ENCODE measurements at regions not wholly inside any gene's neighbourhood (a gene's known extent, or its start where the extent isn't known, plus 50 kb on each side); places are given as distances from the start of the nearest gene placed in this dataset.
"Not testable (repeated sequence)": the region's sequence is repeated elsewhere in the genome, so short reads cannot be mapped to it uniquely, and the experiment has no call there.

DNA sequence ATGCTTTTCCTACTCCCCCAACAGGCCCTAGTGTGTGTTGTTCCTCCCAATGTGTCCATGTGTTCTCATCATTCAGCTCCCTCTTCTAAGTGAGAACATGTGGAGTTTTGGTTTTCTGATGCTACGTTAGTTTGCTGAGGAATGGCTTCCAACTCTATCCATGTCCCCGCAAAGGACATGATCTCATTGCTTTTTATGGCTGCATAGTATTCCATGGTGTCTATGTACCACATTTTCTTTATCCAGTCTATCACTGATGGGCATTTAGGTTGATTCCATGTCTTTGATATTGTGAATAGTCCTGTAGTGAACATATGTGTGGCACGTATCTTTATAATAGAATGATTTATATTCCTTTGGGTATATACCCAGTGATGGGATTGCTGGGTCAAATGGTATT lies 72.5 kb upstream of the CCNY start:
- H3K36me3 ChIP-seq (ENCODE audit: control insufficient read depth in 2 of 3, insufficient read depth in 3 of 3, low read length in 3 of 3); FAIRE-seq; H3K9me3 ChIP-seq (ENCODE audit: control insufficient read depth in 2 of 3, insufficient read depth in 1 of 3, low read length in 3 of 3); H3K4me3 ChIP-seq (ENCODE audit: low read length in 3 of 3); H3K27ac ChIP-seq (ENCODE audit: low read depth in 2 of 2, low read length in 2 of 2); intact Hi-C loops (cut with DNase I); H3K4me1 ChIP-seq (ENCODE audit: control insufficient read depth in 2 of 3, insufficient read depth in 2 of 3, low read depth in 1 of 3, low read length in 3 of 3); DNase-seq; H3K9ac ChIP-seq (ENCODE audit: low read length in 3 of 3); H3K27me3 ChIP-seq (ENCODE audit: control insufficient read depth, insufficient read depth, low read length): not testable (repeated sequence)

DNA sequence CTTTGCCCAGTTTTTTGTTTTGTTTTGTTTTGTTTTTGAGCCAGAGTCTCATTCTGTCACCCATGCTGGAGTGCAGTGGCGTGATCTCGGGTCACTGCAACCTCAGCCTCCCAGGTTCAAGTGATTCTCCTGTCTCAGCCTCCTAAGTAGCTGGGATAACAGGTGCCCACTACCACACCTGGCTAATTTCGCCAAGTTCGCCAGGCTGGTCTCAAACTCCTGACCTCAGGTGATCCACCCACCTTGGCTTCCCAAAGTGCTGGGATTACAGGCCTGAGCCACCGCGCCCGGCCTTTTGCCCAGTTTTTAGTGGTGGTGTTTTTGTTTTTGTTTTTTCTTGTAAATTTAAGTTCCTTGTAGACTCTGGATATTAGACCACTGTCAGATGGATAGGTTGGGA lies 71.7 kb upstream of the CCNY start:
- H3K4me3 ChIP-seq (ENCODE audit: low read length in 3 of 3); intact Hi-C loops (cut with DNase I); H3K9me3 ChIP-seq (ENCODE audit: control insufficient read depth in 2 of 3, insufficient read depth in 1 of 3, low read length in 3 of 3); H3K36me3 ChIP-seq (ENCODE audit: control insufficient read depth in 2 of 3, insufficient read depth in 3 of 3, low read length in 3 of 3); H3K9ac ChIP-seq (ENCODE audit: low read length in 3 of 3); FAIRE-seq; H3K27me3 ChIP-seq (ENCODE audit: control insufficient read depth, insufficient read depth, low read length); DNase-seq; H3K4me1 ChIP-seq (ENCODE audit: control insufficient read depth in 2 of 3, insufficient read depth in 2 of 3, low read depth in 1 of 3, low read length in 3 of 3); H3K27ac ChIP-seq (ENCODE audit: low read depth in 2 of 2, low read length in 2 of 2): not testable (repeated sequence)

DNA sequence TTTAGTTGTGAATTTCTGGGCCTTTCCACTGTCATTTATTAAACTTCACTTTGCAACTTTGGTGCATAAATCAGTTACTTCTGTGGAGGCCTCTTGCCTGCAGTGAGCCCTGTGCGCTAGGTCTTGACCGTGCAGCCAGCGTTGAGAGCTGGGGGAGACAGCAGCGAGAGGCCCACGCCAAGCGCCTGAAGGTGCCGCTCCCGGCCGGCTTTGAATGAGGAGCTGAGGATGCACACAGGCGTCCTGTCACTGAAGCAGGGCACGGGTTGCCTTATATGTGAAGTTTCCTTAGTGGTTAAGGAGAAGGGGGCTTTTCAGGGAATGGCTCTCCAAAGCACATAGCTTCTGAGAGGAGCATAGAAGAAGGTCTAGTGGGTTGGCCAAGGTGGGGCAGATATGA lies 70.9 kb upstream of the CCNY start:
- TF ChIP-seq, protein P1, sequence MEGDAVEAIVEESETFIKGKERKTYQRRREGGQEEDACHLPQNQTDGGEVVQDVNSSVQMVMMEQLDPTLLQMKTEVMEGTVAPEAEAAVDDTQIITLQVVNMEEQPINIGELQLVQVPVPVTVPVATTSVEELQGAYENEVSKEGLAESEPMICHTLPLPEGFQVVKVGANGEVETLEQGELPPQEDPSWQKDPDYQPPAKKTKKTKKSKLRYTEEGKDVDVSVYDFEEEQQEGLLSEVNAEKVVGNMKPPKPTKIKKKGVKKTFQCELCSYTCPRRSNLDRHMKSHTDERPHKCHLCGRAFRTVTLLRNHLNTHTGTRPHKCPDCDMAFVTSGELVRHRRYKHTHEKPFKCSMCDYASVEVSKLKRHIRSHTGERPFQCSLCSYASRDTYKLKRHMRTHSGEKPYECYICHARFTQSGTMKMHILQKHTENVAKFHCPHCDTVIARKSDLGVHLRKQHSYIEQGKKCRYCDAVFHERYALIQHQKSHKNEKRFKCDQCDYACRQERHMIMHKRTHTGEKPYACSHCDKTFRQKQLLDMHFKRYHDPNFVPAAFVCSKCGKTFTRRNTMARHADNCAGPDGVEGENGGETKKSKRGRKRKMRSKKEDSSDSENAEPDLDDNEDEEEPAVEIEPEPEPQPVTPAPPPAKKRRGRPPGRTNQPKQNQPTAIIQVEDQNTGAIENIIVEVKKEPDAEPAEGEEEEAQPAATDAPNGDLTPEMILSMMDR (IDR thresholded peaks at IDR 0.05; ENCODE audit: borderline replicate concordance, extremely low read depth, insufficient read depth): peak; percentile 10
- Histone ChIP-seq H3K4me3 (ENCODE audit: low read length in 3 of 3) (no peak overlapping the region), H3K9me3 (ENCODE audit: control insufficient read depth in 2 of 3, insufficient read depth in 1 of 3, low read length in 3 of 3) (no peaks in the 10 kb centered on the region), H3K27me3 (ENCODE audit: control insufficient read depth, insufficient read depth, low read length) (no peaks in the 10 kb centered on the region), H3K36me3 (ENCODE audit: control insufficient read depth in 2 of 3, insufficient read depth in 3 of 3, low read length in 3 of 3) (no peaks in the 10 kb centered on the region), H3K4me1 (ENCODE audit: control insufficient read depth in 2 of 3, insufficient read depth in 2 of 3, low read depth in 1 of 3, low read length in 3 of 3) (peaks cover 0 to 8% (median 7%) of the 10 kb centered on the region in 3 donors), H3K27ac (ENCODE audit: low read depth in 2 of 2, low read length in 2 of 2) (no peak overlapping the region), H3K9ac (ENCODE audit: low read length in 3 of 3) (no peak overlapping the region)
- intact Hi-C loops (cut with DNase I): no loop called here
- no peak for FAIRE-seq
- peak in 3 of 5 donors; percentile 29 to 49 (median 43) for DNase-seq

DNA sequence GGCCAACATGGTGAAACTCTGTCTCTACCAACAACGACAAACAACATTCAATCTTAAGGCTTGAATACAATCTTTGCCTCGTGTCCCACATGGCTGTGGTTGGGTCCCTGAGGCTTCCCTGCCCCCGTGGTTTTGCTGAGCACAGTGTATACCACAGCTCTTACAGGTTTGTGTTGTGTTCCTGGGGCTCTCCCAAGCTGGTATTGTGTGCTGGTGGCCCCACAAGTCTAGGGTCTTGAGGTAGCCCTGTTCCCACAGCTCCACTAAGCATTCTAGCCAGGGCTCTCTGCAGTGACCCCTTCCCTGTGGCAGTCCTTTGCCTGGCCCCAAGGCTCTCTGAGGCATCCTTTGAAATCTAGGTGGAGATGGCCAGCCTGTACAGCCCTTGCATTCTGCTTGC lies 68.0 kb upstream of the CCNY start:
- TF ChIP-seq, protein P1 (IDR thresholded peaks at IDR 0.05; ENCODE audit: borderline replicate concordance, extremely low read depth, insufficient read depth): no peak
- no peaks in the 10 kb centered on the region for H3K27me3 ChIP-seq (ENCODE audit: control insufficient read depth, insufficient read depth, low read length)
- no peak for DNase-seq
- H3K36me3 ChIP-seq (ENCODE audit: control insufficient read depth in 2 of 3, insufficient read depth in 3 of 3, low read length in 3 of 3): no peaks in the 10 kb centered on the region
- peak overlapping the region in 1 of 2 donors; percentile 47 for H3K27ac ChIP-seq (ENCODE audit: low read depth in 2 of 2, low read length in 2 of 2)
- H3K9me3 ChIP-seq (ENCODE audit: control insufficient read depth in 2 of 3, insufficient read depth in 1 of 3, low read length in 3 of 3): no peaks in the 10 kb centered on the region
- intact Hi-C loops (cut with DNase I): no loop called here
- no peak overlapping the region for H3K9ac ChIP-seq (ENCODE audit: low read length in 3 of 3)
- no peak overlapping the region for H3K4me3 ChIP-seq (ENCODE audit: low read length in 3 of 3)
- no peak for FAIRE-seq
- H3K4me1 ChIP-seq (ENCODE audit: control insufficient read depth in 2 of 3, insufficient read depth in 2 of 3, low read depth in 1 of 3, low read length in 3 of 3): peaks cover 0 to 11% (median 10%) of the 10 kb centered on the region in 3 donors

Data from kidney (tissue), 13 donors.